GM12865 (cell line): ENCODE measurements at regions not wholly inside any gene's neighbourhood (a gene's known extent, or its start where the extent isn't known, plus 50 kb on each side); places are given as distances from the start of the nearest gene placed in this dataset.

Experiments used
- DNase-seq: peaks from one replicate; pipeline ENCODE4 v3.0.0; 2010; ENCODE audit warnings: low read depth
- H3K4me3 ChIP-seq: 2 replicates; pipeline ENCODE4 v1.5.1; 2011; ENCODE audit warnings: mild to moderate bottlenecking, low read depth, low read length, control low read depth
- CTCF ChIP-seq: IDR thresholded peaks from 2 replicates; pipeline ENCODE4 v1.5.1; 2011; ENCODE audit warnings: low read length, control low read depth, low read depth, inconsistent platforms; ENCODE audit not compliant: insufficient read depth; ENCODE audit errors: missing control alignments

- no peak for DNase-seq
- no peak overlapping the region for H3K4me3 ChIP-seq
- TF ChIP-seq CTCF: no peak
Measured at GRCh38 chr13:106712381-106712780, 144.4 kb upstream of the ARGLU1 start.

GRCh38 chr13:106710266-106710665, 142.3 kb upstream of the ARGLU1 start:
- no peak overlapping the region for H3K4me3 ChIP-seq
- no peak for TF ChIP-seq CTCF
- no peak for DNase-seq

GRCh38 chr13:106709522-106709921, 141.6 kb upstream of the ARGLU1 start:
- no peak for DNase-seq
- no peak for TF ChIP-seq CTCF
- no peak overlapping the region for H3K4me3 ChIP-seq

GRCh38 chr13:106702505-106702904, 134.6 kb upstream of the ARGLU1 start:
- DNase-seq: no peak
- no peak for TF ChIP-seq CTCF
- H3K4me3 ChIP-seq: no peak overlapping the region

- no peak overlapping the region for H3K4me3 ChIP-seq
- no peak for TF ChIP-seq CTCF
- no peak for DNase-seq
Measured at GRCh38 chr13:106701771-106702341, 133.9 kb upstream of the ARGLU1 start.

GRCh38 chr13:106700439-106700838, 132.5 kb upstream of the ARGLU1 start:
- no peak for TF ChIP-seq CTCF
- no peak overlapping the region for H3K4me3 ChIP-seq
- no peak for DNase-seq

- TF ChIP-seq CTCF: no peak
- DNase-seq: no peak
- no peak overlapping the region for H3K4me3 ChIP-seq
Measured at GRCh38 chr13:106700007-106700406, 132.1 kb upstream of the ARGLU1 start.
